HCT116 (cell line): ENCODE measurements at regions not wholly inside any gene's neighbourhood (a gene's known extent, or its start where the extent isn't known, plus 50 kb on each side); places are given as distances from the start of the nearest gene placed in this dataset.

Experiments used
- ATAC-seq: fragments of 200-7000 bp; cut with Tn5 transposase; 2 replicates; pipeline ENCODE4 v1.9.1; 2020; ENCODE audit warnings: mild to moderate bottlenecking, moderate library complexity
- BruUV-seq: library from RNA; stranded (reverse); fragments of 400-500 nt; replicated peaks from 2 replicates; lab custom pipeline; 2021; lab: Mats Ljungman, UMichigan
- CTCF ChIA-PET: fragments of 300-600 bp; sonication (Branson Sonifier 250); formaldehyde crosslinking; loops from one replicate; lab custom pipeline; 2021; ENCODE audit warnings: antibody characterized with exemption; lab: Charles Lee
- POLR2A ChIA-PET: fragments of 300-600, 350-600 bp; sonication (Branson Sonifier 250); formaldehyde crosslinking; loops from one replicate; lab custom pipeline; 2021; ENCODE audit warnings: antibody characterized with exemption; lab: Charles Lee
- RAD21 ChIA-PET, 2 experiments: fragments of 300-600 bp; sonication (Branson Sonifier 250); formaldehyde crosslinking; loops; one replicate each; lab custom pipeline; 2023; ENCODE audit warnings: low total read pairs in 2 of 2; ENCODE audit not compliant: uncharacterized antibody in 2 of 2, unreplicated experiment in 2 of 2, low non-redundant PET in 1 of 2; lab: Charles Lee
- DNase-seq: peaks from one replicate; pipeline ENCODE4 v3.0.0-alpha.2; 2010; ENCODE audit warnings: low read depth, low spot score
- H2AFZ ChIP-seq: fragments of 200-600 bp; shearing (Covaris generic), sonication (generic); 2 replicates; pipeline ENCODE4 v1.6.1; 2017; ENCODE audit warnings: low read depth, mixed run types, mixed read lengths, antibody characterized with exemption, low read length; ENCODE audit not compliant: poor library complexity, severe bottlenecking
- H3K27ac ChIP-seq: 2 replicates; pipeline ENCODE4 v1.5.1; 2012; ENCODE audit warnings: low read depth, low read length
- H3K27me3 ChIP-seq: fragments of 200-600 bp; sonication (generic); 2 replicates; pipeline ENCODE4 v1.6.1; 2016; ENCODE audit warnings: mixed run types, low read length, mixed read lengths; ENCODE audit not compliant: insufficient read depth
- H3K36me3 ChIP-seq, 2 experiments: fragments of 200-500 bp in 1 of 2; fragments of 200-600 bp in 1 of 2; sonication (Bioruptor generic) in 1 of 2; sonication (generic) in 1 of 2; 2 replicates each; pipeline versions ENCODE4 v1.5.1 to v1.6.1; 2014 to 2016; ENCODE audit warnings: low read length in 2 of 2, inconsistent platforms in 1 of 2, mixed read lengths in 1 of 2, mixed run types in 1 of 2; ENCODE audit not compliant: insufficient read depth in 2 of 2, control insufficient read depth in 1 of 2
- H3K4me1 ChIP-seq, 2 experiments: fragments of 200-600 bp in 1 of 2; sonication (generic) in 1 of 2; 2 replicates each; pipeline versions ENCODE4 v1.5.1 to v1.6.1; 2012 to 2017; ENCODE audit warnings: low read length in 2 of 2, inconsistent platforms in 1 of 2, mild to moderate bottlenecking in 1 of 2, mixed read lengths in 1 of 2, mixed run types in 1 of 2, moderate library complexity in 1 of 2; ENCODE audit not compliant: insufficient read depth in 2 of 2, control insufficient read depth in 1 of 2
- H3K4me2 ChIP-seq: fragments of 200-600 bp; sonication (generic); 2 replicates; pipeline ENCODE4 v1.6.1; 2017; ENCODE audit warnings: mixed run types, low read length, mixed read lengths
- H3K4me3 ChIP-seq, 2 experiments: fragments of 200-600 bp in 1 of 2; sonication (generic) in 1 of 2; replicated peaks in 1 of 2; 2 replicates each; pipeline ENCODE4 v1.5.1; 2011 to 2016; ENCODE audit warnings: low read length in 2 of 2, control low read depth in 1 of 2, low read depth in 1 of 2, mild to moderate bottlenecking in 1 of 2, mixed read lengths in 1 of 2, mixed run types in 1 of 2
- H3K79me2 ChIP-seq: fragments of 200-600 bp; sonication (generic); 2 replicates; pipeline ENCODE4 v1.6.1; 2017; ENCODE audit warnings: mild to moderate bottlenecking, mixed run types, low read length, moderate library complexity, mixed read lengths; ENCODE audit not compliant: insufficient read depth
- H3K9ac ChIP-seq: fragments of 200-600 bp; sonication (generic); 2 replicates; pipeline ENCODE4 v1.6.1; 2016; ENCODE audit warnings: low read length, mixed read lengths
- H3K9me2 ChIP-seq: fragments of 200-600 bp; sonication (generic), shearing (Covaris generic); 2 replicates; pipeline ENCODE4 v1.6.1; 2017; ENCODE audit warnings: mixed run types, mild to moderate bottlenecking, moderate library complexity; ENCODE audit not compliant: insufficient read depth
- H3K9me3 ChIP-seq, 2 experiments: fragments of 200-500 bp in 1 of 2; fragments of 200-600 bp in 1 of 2; sonication (Bioruptor generic) in 1 of 2; sonication (generic) in 1 of 2; 2 replicates each; pipeline ENCODE4 v1.6.1; 2014 to 2017; ENCODE audit warnings: low read length in 2 of 2, mixed read lengths in 2 of 2, inconsistent platforms in 1 of 2, low read depth in 1 of 2, mild to moderate bottlenecking in 1 of 2, mixed run types in 1 of 2, moderate library complexity in 1 of 2; ENCODE audit not compliant: control insufficient read depth in 1 of 2, insufficient read depth in 1 of 2
- H4K20me1 ChIP-seq: fragments of 200-600 bp; sonication (generic), shearing (Covaris generic); 2 replicates; pipeline ENCODE4 v1.6.1; 2017; ENCODE audit warnings: mixed run types, mild to moderate bottlenecking, moderate library complexity; ENCODE audit not compliant: insufficient read depth
- ATF3 ChIP-seq: IDR thresholded peaks from 2 replicates; pipeline ENCODE4 v1.6.1; 2012
- CBX3 ChIP-seq: IDR thresholded peaks from 2 replicates; pipeline ENCODE4 v1.6.1; 2012; ENCODE audit warnings: low read depth
- CEBPB ChIP-seq: IDR thresholded peaks from 2 replicates; pipeline ENCODE4 v1.6.1; 2012; ENCODE audit warnings: low read depth
- CTCF ChIP-seq, 3 experiments: fragments of 200-600 bp in 1 of 3; sonication (generic) in 1 of 3; IDR thresholded peaks in 2 of 3; conservative IDR thresholded peaks in 1 of 3; 2 replicates each; pipeline ENCODE4 v1.5.1; 2012 to 2017; ENCODE audit warnings: low read depth in 2 of 3, low read length in 2 of 3, antibody characterized with exemption in 1 of 3, borderline replicate concordance in 1 of 3, control low read depth in 1 of 3, mild to moderate bottlenecking in 1 of 3, mixed read lengths in 1 of 3, mixed run types in 1 of 3, moderate library complexity in 1 of 3; ENCODE audit not compliant: insufficient read depth in 1 of 3
- ELF1 ChIP-seq: IDR thresholded peaks from 2 replicates; pipeline ENCODE4 v1.6.1; 2012; ENCODE audit warnings: low read depth, borderline replicate concordance
- EZH2 ChIP-seq: fragments of 200-600 bp; sonication (generic); IDR thresholded peaks from 2 replicates; pipeline ENCODE4 v1.6.1; 2017; ENCODE audit warnings: antibody characterized with exemption, mixed run types
- EZH2phosphoT487 ChIP-seq: fragments of 200-600 bp; IDR thresholded peaks from 2 replicates; pipeline ENCODE4 v1.6.1; 2018; ENCODE audit warnings: antibody characterized with exemption, borderline replicate concordance
- FOSL1 ChIP-seq: IDR thresholded peaks from 2 replicates; pipeline ENCODE4 v1.6.1; 2012; ENCODE audit warnings: low read depth
- MAX ChIP-seq: IDR thresholded peaks from 2 replicates; pipeline ENCODE4 v1.6.1; 2012
- POLR2A ChIP-seq: IDR thresholded peaks from 2 replicates; pipeline ENCODE4 v1.7.0; 2011; ENCODE audit warnings: borderline replicate concordance; ENCODE audit not compliant: insufficient read depth, insufficient read length; ENCODE audit errors: extremely low read depth
- RAD21 ChIP-seq: IDR thresholded peaks from 2 replicates; pipeline ENCODE4 v1.6.1; 2012; ENCODE audit warnings: low read depth, mild to moderate bottlenecking
- SIN3A ChIP-seq: IDR thresholded peaks from 2 replicates; pipeline ENCODE4 v1.6.1; 2012; ENCODE audit warnings: low read depth
- SRF ChIP-seq: IDR thresholded peaks from 2 replicates; pipeline ENCODE4 v1.6.1; 2012; ENCODE audit warnings: low read depth
- TCF7L2 ChIP-seq: IDR thresholded peaks from 2 replicates; pipeline ENCODE4 v1.7.0; 2011; ENCODE audit warnings: borderline replicate concordance, inconsistent platforms; ENCODE audit not compliant: insufficient read depth, insufficient read length; ENCODE audit errors: extremely low read depth
- YY1 ChIP-seq: IDR thresholded peaks from 2 replicates; pipeline ENCODE4 v1.6.1; 2011; ENCODE audit warnings: low read length, low read depth, moderate library complexity, mild to moderate bottlenecking; ENCODE audit not compliant: insufficient replicate concordance; ENCODE audit errors: extremely low read depth
- ZBTB33 ChIP-seq: IDR thresholded peaks from 2 replicates; pipeline ENCODE4 v1.6.1; 2011; ENCODE audit warnings: mild to moderate bottlenecking, low read length, moderate library complexity; ENCODE audit not compliant: insufficient replicate concordance; ENCODE audit errors: extremely low read depth
- ZFX ChIP-seq: fragments of 450-650 bp; IDR thresholded peaks from 2 replicates; pipeline ENCODE4 v1.6.1; 2017
- intact Hi-C: fragments of 100-400 bp; cut with micrococcal nuclease; formaldehyde crosslinking; loops from 2 replicates; pipeline ENCODE4 v1.10.0; 2022

- H3K79me2 ChIP-seq: no peaks in the 10 kb centered on the region
- H3K9ac ChIP-seq: no peak overlapping the region
- no peak for ATAC-seq
- H3K4me3 ChIP-seq: no peak overlapping the region
- no peaks in the 10 kb centered on the region for H3K9me3 ChIP-seq
- no peaks in the 10 kb centered on the region for H4K20me1 ChIP-seq
- TF ChIP-seq POLR2A (no peak), MAX (no peak), SIN3A (no peak), SRF (no peak), EZH2phosphoT487 (no peak), ATF3 (no peak), FOSL1 (no peak), CEBPB (no peak), RAD21 (no peak), CTCF (IDR thresholded peaks at IDR 0.05 in 2 of 3, conservative IDR thresholded peaks at IDR 0.05 in 1 of 3; ENCODE audit: borderline replicate concordance in 1 of 3, insufficient read depth in 1 of 3, low read depth in 2 of 3, low read length in 2 of 3) (no peak), ZBTB33 (no peak), ZFX (no peak), ELF1 (no peak), EZH2 (no peak), CBX3 (no peak), YY1 (no peak), TCF7L2 (no peak)
- TF ChIP-seq, all 23 proteins: peak for 0
- Histone ChIP-seq H3K4me1 (no peaks in the 10 kb centered on the region), H3K27ac (no peak overlapping the region), H2AFZ (no peak overlapping the region), H3K9me2 (no peaks in the 10 kb centered on the region), H3K36me3 (no peaks in the 10 kb centered on the region), H3K4me2 (no peak overlapping the region), H3K27me3 (no peaks in the 10 kb centered on the region)
- ChIA-PET RAD21 (no interaction called here), POLR2A (no interaction called here), CTCF (no interaction called here)
- intact Hi-C loops: no loop called here
- no peak for DNase-seq
- no TSS peak for BruUV-seq
Observed at GRCh38 chr13:40210865-40211585, 455.4 kb downstream of the FOXO1 start.
